Epidermal melanocyte (primary cell): ENCODE measurements at regions not wholly inside any gene's neighbourhood (a gene's known extent, or its start where the extent isn't known, plus 50 kb on each side); places are given as distances from the start of the nearest gene placed in this dataset.

ENCODE experiments used
- DNase-seq: peaks from one replicate; pipeline ENCODE4 v3.0.0; 2011; ENCODE audit warnings: low spot score; ENCODE audit not compliant: insufficient read length

- DNase-seq: no peak
These were observed 110.8 kb upstream of the CDC42EP3 start for GRCh38 chr2:37782155-37782673.

- DNase-seq: no peak
These were observed 111.4 kb upstream of the CDC42EP3 start for GRCh38 chr2:37782721-37783371.

GRCh38 chr2:37783545-37783944, 112.1 kb upstream of the CDC42EP3 start:
- DNase-seq: no peak

- no peak for DNase-seq
These were observed 112.8 kb upstream of the CDC42EP3 start for GRCh38 chr2:37784071-37784758.

GRCh38 chr2:37784759-37785149, 113.3 kb upstream of the CDC42EP3 start:
- no peak for DNase-seq

- DNase-seq: no peak
These were observed 114.8 kb upstream of the CDC42EP3 start for GRCh38 chr2:37786191-37786698.

- DNase-seq: no peak
These were observed 115.4 kb upstream of the CDC42EP3 start for GRCh38 chr2:37786854-37787253.

- DNase-seq: no peak
These were observed 117.3 kb upstream of the CDC42EP3 start for GRCh38 chr2:37788602-37789209.

GRCh38 chr2:37790019-37790418, 118.6 kb upstream of the CDC42EP3 start:
- no peak for DNase-seq

- DNase-seq: no peak
These were observed 119.0 kb upstream of the CDC42EP3 start for GRCh38 chr2:37790462-37790861.

GRCh38 chr2:37792366-37792765, 120.9 kb upstream of the CDC42EP3 start:
- no peak for DNase-seq

- no peak for DNase-seq
These were observed 121.6 kb upstream of the CDC42EP3 start for GRCh38 chr2:37793004-37793403.

GRCh38 chr2:37794717-37795116, 123.3 kb upstream of the CDC42EP3 start:
- no peak for DNase-seq

- DNase-seq: no peak
These were observed 124.0 kb upstream of the CDC42EP3 start for GRCh38 chr2:37795456-37795855.

GRCh38 chr2:37795938-37796337, 124.5 kb upstream of the CDC42EP3 start:
- DNase-seq: no peak

- DNase-seq: no peak
These were observed 125.0 kb upstream of the CDC42EP3 start for GRCh38 chr2:37796481-37796880.

GRCh38 chr2:37797081-37797480, 125.6 kb upstream of the CDC42EP3 start:
- DNase-seq: no peak

- no peak for DNase-seq
These were observed 126.6 kb upstream of the RMDN2 start for GRCh38 chr2:37798315-37799005.

- no peak for DNase-seq
These were observed 124.8 kb upstream of the RMDN2 start for GRCh38 chr2:37800176-37800858.

GRCh38 chr2:37802211-37802752, 122.8 kb upstream of the RMDN2 start:
- no peak for DNase-seq

- DNase-seq: no peak
These were observed 122.1 kb upstream of the RMDN2 start for GRCh38 chr2:37802899-37803379.
